Adipocyte (in vitro differentiated cells): ENCODE measurements at regions not wholly inside any gene's neighbourhood (a gene's known extent, or its start where the extent isn't known, plus 50 kb on each side); places are given as distances from the start of the nearest gene placed in this dataset.

Experiments
- DNase-seq: peaks from one replicate; pipeline ENCODE4 v3.0.0-alpha.2; 2015; ENCODE audit warnings: low read depth
- H3K27me3 ChIP-seq: replicated peaks from 2 replicates; pipeline ENCODE4 v1.7.0; 2013; ENCODE audit warnings: mild to moderate bottlenecking, low read length, moderate library complexity; ENCODE audit not compliant: control insufficient read depth, insufficient read depth
- H3K36me3 ChIP-seq: 2 replicates; pipeline ENCODE4 v1.7.0; 2013; ENCODE audit warnings: low read length, mild to moderate bottlenecking, moderate library complexity; ENCODE audit not compliant: control insufficient read depth, insufficient read depth, severe bottlenecking
- H3K4me1 ChIP-seq: 2 replicates; pipeline ENCODE4 v1.7.0; 2013; ENCODE audit warnings: mild to moderate bottlenecking, low read length, moderate library complexity; ENCODE audit not compliant: control insufficient read depth, insufficient read depth
- H3K4me3 ChIP-seq: 2 replicates; pipeline ENCODE4 v1.7.0; 2013; ENCODE audit warnings: mild to moderate bottlenecking, low read length, moderate library complexity
- H3K9ac ChIP-seq: 2 replicates; pipeline ENCODE4 v1.7.0; 2013; ENCODE audit warnings: mild to moderate bottlenecking, low read length, moderate library complexity
- H3K9me3 ChIP-seq: 2 replicates; pipeline ENCODE4 v1.7.0; 2013; ENCODE audit warnings: mild to moderate bottlenecking, low read length, moderate library complexity; ENCODE audit not compliant: control insufficient read depth

DNA sequence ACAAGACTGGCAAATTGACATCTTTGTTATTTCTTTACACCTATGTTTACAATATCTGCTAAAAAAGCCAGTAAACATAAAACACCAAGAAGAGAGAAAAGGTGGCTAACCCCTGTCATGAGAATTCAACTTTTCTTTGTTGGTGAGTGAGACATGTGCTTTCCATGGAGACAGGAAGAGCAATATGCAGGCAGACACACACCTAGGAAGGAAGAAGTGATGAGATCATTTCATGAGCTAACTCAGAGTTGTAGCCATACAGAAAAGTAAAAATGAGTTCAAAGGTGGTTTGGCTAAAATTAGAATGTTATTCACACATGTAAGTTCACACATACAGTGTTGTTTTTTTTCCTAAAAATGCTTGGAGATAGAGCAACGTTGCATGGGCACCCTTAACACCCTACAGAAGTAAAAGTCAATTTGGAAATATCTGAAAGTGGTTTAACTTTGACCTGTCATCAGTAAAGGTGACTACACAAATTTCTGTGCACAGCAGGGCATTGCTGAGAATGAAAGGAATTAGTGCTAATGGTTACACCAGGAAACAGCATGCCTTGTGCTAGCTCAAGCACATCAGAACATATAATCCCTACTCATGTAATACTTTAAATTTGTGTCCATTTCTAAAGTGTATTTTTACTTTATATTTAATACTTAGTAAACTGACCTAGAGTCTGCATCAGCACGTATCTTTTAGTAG is 557.6 kb downstream of the CBLN2 start:
- no peaks in the 10 kb centered on the region for H3K36me3 ChIP-seq
- H3K27me3 ChIP-seq = no peaks in the 10 kb centered on the region
- no peaks in the 10 kb centered on the region for H3K4me1 ChIP-seq
- H3K9me3 ChIP-seq = peaks cover 17% of the 10 kb centered on the region
- DNase-seq = no peak
- H3K4me3 ChIP-seq = no peak overlapping the region
- no peak overlapping the region for H3K9ac ChIP-seq

DNA sequence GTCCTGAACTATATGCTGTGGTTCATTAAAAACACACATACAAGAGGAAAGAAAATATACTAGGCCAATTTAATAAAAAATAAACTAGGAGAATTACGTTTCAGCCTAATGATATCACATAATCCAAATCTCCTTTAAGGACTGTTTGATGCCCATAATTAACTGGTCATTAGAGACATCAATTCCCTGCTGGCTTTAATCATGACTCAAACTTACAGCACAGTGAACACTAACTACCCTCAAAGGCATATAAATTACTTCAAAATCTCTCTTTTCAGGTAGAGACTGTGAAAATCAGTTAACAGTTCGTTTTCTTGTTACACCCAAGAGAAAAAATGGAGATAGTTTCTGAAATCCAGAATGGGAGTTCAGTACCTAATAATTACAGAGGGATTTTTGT is 567.4 kb downstream of the CBLN2 start:
- H3K36me3 ChIP-seq = no peaks in the 10 kb centered on the region
- no peaks in the 10 kb centered on the region for H3K27me3 ChIP-seq
- no peak for DNase-seq
- H3K9ac ChIP-seq = no peak overlapping the region
- no peak overlapping the region for H3K4me3 ChIP-seq
- peaks cover 3% of the 10 kb centered on the region for H3K9me3 ChIP-seq
- H3K4me1 ChIP-seq = no peaks in the 10 kb centered on the region

DNA sequence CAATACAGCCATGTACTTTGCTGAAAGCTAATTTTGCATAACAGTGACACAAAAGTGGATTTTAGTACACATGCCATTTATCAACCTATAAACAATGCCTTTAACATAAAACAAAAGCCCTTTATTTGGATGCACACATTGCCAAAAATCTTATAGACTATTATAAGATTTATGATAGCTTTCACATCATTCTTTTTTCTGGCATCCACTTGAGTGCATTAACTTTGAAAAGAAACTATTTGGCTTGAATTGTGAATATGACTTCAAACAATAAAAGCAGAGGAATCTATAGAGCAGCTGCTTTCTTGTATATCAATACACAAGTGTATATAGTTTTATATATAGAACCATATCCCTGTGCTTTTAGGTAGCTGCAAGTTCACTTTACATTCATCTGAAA is 577.4 kb downstream of the CBLN2 start:
- Histone ChIP-seq H3K9me3 (peaks cover 19% of the 10 kb centered on the region), H3K27me3 (no peaks in the 10 kb centered on the region), H3K36me3 (no peaks in the 10 kb centered on the region), H3K4me1 (no peaks in the 10 kb centered on the region), H3K9ac (no peak overlapping the region), H3K4me3 (no peak overlapping the region)
- DNase-seq = no peak

DNA sequence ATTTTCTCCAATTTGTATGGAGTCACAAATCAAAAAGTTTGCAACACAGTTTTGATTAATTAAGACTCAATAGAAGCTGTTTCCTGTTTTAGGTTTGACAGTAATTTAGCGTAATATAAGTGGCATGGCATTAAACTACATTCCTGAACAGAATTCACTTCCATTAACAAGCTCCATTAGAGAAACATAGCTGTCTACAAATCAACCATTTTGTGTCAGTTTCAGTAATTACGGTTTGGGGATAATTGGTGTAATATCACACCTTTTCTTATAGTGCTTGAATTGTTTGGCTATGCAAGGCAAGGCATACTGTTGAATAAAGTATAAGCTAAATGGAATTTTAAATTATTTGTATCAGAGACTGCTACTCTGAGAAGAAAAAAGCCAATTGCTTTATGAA is 585.5 kb downstream of the CBLN2 start:
- Histone ChIP-seq H3K27me3 (no peaks in the 10 kb centered on the region), H3K4me3 (no peak overlapping the region), H3K36me3 (no peaks in the 10 kb centered on the region), H3K4me1 (no peaks in the 10 kb centered on the region), H3K9me3 (no peaks in the 10 kb centered on the region), H3K9ac (no peak overlapping the region)
- no peak for DNase-seq

DNA sequence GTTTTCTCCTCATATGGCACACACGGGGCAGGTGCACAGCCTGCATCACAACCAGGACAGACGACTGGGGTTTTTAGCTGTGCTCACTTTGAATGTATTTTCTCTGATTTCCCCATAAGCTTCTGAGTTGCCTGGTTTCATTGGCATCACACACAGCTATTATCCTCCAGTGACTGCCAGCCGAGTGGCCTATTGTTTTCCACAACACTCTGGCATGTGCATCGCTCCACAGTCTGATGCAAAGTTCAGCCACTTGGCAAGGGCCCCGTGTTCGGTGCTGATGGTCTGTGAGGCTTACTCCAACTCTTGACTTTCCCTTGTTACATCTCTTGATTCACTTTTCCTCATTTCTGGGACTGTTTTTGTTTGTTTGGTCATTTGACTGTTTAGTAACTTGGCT is 593.1 kb downstream of the CBLN2 start:
- Histone ChIP-seq H3K9ac (no peak overlapping the region), H3K36me3 (no peaks in the 10 kb centered on the region), H3K4me1 (no peaks in the 10 kb centered on the region), H3K9me3 (no peaks in the 10 kb centered on the region), H3K27me3 (no peaks in the 10 kb centered on the region), H3K4me3 (no peak overlapping the region)
- DNase-seq = no peak

DNA sequence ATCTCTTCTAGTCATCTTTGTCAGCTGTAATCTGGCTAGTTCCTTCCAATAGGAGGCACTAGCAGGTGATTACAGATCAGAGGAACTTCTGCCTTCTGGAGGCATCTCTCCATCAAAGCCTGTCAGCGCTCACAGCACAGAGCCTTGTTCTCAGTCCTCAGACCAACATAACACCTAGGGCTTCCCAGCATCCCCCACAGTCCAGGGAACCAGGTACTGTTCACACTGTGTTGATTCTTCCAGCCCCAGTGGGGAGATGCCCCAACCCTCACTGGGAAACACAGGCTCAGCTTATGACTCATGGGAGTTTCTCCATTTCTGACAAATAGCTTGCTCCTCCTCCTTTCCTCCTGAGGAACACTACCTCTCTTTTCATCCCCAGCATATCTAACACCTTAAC is 601.7 kb downstream of the CBLN2 start:
- no peak overlapping the region for H3K4me3 ChIP-seq

DNA sequence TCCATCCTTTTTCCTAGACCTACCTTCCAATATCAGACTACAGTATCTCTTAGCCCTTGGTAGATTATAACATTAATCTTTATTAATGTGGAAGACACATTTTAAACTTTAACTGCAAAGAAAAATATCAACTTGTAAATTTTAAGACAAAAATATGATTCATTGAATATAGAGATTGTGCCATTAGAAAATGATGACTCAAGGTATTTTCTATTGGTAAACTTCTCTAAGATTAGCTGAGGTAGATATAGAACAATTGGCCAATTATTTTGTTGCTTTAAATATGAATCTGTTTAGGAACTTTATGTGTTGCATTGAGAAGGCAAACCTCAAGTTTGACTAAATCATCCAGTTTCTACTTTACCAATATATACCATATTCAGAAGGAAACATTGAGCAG is 604.7 kb downstream of the CBLN2 start:
- no peak for DNase-seq
- Histone ChIP-seq H3K4me1 (no peaks in the 10 kb centered on the region), H3K9ac (no peak overlapping the region), H3K27me3 (no peaks in the 10 kb centered on the region), H3K36me3 (no peaks in the 10 kb centered on the region), H3K9me3 (no peaks in the 10 kb centered on the region), H3K4me3 (no peak overlapping the region)

More for the DNA sequence above, 601.7 kb downstream of the CBLN2 start:
- Histone ChIP-seq H3K27me3 (no peaks in the 10 kb centered on the region), H3K9ac (no peak overlapping the region), H3K4me1 (no peaks in the 10 kb centered on the region), H3K36me3 (no peaks in the 10 kb centered on the region), H3K9me3 (no peaks in the 10 kb centered on the region)
- DNase-seq = no peak

DNA sequence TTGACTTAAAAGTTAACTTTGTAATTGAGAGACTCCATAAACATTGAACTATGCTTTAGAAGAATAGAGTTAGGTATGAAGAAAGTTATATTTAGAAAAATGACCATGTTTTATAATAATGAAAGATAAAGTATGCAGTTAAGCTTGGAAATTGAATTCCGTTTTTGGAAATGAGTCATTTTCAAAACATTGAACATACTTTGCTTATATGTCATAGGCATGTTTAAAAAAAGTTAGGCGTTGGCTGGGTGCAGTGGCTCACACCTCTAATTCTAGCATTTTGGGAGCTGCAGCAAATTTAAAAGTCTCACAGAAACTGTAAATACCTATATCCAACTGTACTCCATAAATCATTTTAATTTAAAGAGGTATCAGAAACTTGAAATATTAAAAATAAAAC is 607.4 kb downstream of the CBLN2 start:
- H3K27me3 ChIP-seq = no peaks in the 10 kb centered on the region
- no peaks in the 10 kb centered on the region for H3K36me3 ChIP-seq
- H3K4me1 ChIP-seq = no peaks in the 10 kb centered on the region
- DNase-seq = no peak
- H3K9me3 ChIP-seq = no peaks in the 10 kb centered on the region
- H3K4me3 ChIP-seq = no peak overlapping the region
- no peak overlapping the region for H3K9ac ChIP-seq

DNA sequence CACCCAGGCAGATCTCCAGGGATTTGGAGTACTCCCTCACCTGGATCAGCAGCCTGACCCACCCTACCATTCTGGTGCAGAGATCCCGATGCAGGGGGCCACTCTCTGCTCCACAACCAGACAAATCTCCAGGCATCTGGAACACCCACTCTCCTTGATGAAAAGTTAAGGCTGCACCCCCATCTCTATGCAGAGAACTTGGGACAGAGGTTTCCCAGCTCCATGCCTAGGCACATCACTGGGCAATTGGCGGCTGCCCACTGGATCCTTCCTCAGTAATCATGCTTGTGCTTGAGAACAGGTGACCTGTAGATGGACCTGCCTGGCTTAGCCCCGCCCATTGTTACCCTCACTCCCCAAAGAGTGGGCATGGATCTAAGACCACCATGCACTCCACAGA is 624.9 kb downstream of the CBLN2 start:
- Histone ChIP-seq H3K9ac (no peak overlapping the region), H3K4me3 (no peak overlapping the region), H3K36me3 (no peaks in the 10 kb centered on the region), H3K9me3 (peaks cover 17% of the 10 kb centered on the region), H3K4me1 (no peaks in the 10 kb centered on the region), H3K27me3 (no peaks in the 10 kb centered on the region)
- DNase-seq = no peak

DNA sequence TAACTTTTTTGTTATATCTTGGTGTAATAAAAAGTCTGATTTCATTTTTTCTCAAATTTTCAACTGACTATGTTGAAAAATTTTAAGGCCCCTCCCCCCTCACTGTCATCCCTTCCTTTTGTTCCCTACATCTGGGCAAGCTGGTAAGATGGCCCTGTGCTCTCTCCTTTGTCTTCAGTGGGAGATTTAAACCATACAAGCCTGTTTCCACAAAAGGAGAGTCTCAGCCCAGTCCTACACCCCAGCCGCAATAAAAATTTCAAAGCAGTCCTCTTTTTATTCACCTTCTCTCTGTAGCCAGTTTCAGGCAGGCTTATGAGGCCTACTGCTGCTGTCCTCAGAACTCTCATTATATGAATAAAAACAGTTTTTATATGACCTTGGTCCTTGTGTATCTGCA is 630.5 kb downstream of the CBLN2 start:
- H3K9ac ChIP-seq = no peak overlapping the region
- no peaks in the 10 kb centered on the region for H3K9me3 ChIP-seq
- no peaks in the 10 kb centered on the region for H3K36me3 ChIP-seq
- H3K4me3 ChIP-seq = no peak overlapping the region
- H3K4me1 ChIP-seq = no peaks in the 10 kb centered on the region
- no peaks in the 10 kb centered on the region for H3K27me3 ChIP-seq
- DNase-seq = no peak

DNA sequence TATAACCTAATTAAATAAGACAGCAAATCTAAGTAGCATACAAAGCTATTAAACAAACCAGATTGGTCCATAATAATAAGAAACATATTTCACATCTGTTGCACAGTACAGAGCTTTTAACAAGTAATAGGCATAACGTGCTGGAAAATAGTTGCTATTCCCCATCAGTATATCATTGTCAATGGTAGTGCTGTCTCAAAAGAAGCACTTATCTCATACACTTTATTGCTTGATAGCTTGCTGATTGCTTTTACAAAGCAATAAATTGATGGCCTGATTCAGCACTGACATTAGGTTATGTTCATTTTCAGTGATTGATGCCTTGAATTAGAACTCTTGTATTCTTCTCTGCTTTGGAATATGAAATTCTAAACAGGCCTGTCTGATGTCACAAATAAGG is 641.7 kb downstream of the CBLN2 start:
- no peak overlapping the region for H3K4me3 ChIP-seq
- no peaks in the 10 kb centered on the region for H3K27me3 ChIP-seq
- H3K36me3 ChIP-seq = no peaks in the 10 kb centered on the region
- H3K4me1 ChIP-seq = no peaks in the 10 kb centered on the region
- no peak overlapping the region for H3K9ac ChIP-seq
- no peak for DNase-seq
- H3K9me3 ChIP-seq = no peaks in the 10 kb centered on the region
